H9 (cell line): ENCODE measurements at regions not wholly inside any gene's neighbourhood (a gene's known extent, or its start where the extent isn't known, plus 50 kb on each side); places are given as distances from the start of the nearest gene placed in this dataset.

ENCODE experiments used
- DNase-seq: peaks from one replicate; pipeline ENCODE4 v3.0.0-alpha.2; 2017
- H2AFZ ChIP-seq: one replicate; pipeline ENCODE4 v1.6.1; 2013; ENCODE audit warnings: mild to moderate bottlenecking, low read length, control low read depth, moderate library complexity
- H2AK5ac ChIP-seq: 2 replicates; pipeline ENCODE4 v1.6.1; 2013; ENCODE audit warnings: low read length, control low read depth, mixed read lengths; ENCODE audit not compliant: insufficient read length
- H2BK120ac ChIP-seq: one replicate; pipeline ENCODE4 v1.6.1; 2013; ENCODE audit warnings: low read depth, mild to moderate bottlenecking, low read length, control low read depth, inconsistent platforms; ENCODE audit not compliant: poor library complexity, severe bottlenecking
- H2BK12ac ChIP-seq: 2 replicates; pipeline ENCODE4 v1.6.1; 2013; ENCODE audit warnings: low read length, control low read depth, mixed read lengths, low read depth; ENCODE audit not compliant: insufficient read length
- H2BK15ac ChIP-seq: 2 replicates; pipeline ENCODE4 v1.6.1; 2013; ENCODE audit warnings: low read depth, low read length, control low read depth
- H2BK20ac ChIP-seq: one replicate; pipeline ENCODE4 v1.6.1; 2013; ENCODE audit warnings: low read depth, mild to moderate bottlenecking, low read length, control low read depth, inconsistent platforms; ENCODE audit not compliant: poor library complexity, severe bottlenecking
- H2BK5ac ChIP-seq: 2 replicates; pipeline ENCODE4 v1.6.1; 2013; ENCODE audit warnings: low read length, control low read depth, mixed read lengths; ENCODE audit not compliant: insufficient read length
- H3K14ac ChIP-seq: 2 replicates; pipeline ENCODE4 v1.6.1; 2013; ENCODE audit warnings: low read length, control low read depth; ENCODE audit not compliant: insufficient read depth
- H3K18ac ChIP-seq: 2 replicates; pipeline ENCODE4 v1.6.1; 2013; ENCODE audit warnings: low read depth, mild to moderate bottlenecking, mixed read lengths, low read length, control low read depth; ENCODE audit not compliant: insufficient read length
- H3K23ac ChIP-seq: 2 replicates; pipeline ENCODE4 v1.6.1; 2013; ENCODE audit warnings: low read length, control low read depth, mixed read lengths, low read depth; ENCODE audit not compliant: insufficient read length
- H3K23me2 ChIP-seq: 2 replicates; pipeline ENCODE4 v1.6.1; 2013; ENCODE audit warnings: low read depth, mild to moderate bottlenecking, mixed read lengths, low read length, control low read depth; ENCODE audit not compliant: insufficient read length, poor library complexity, severe bottlenecking
- H3K27ac ChIP-seq: 2 replicates; pipeline ENCODE4 v1.5.1; 2013; ENCODE audit warnings: low read length, control low read depth, mixed read lengths, low read depth; ENCODE audit not compliant: insufficient read length
- H3K27me3 ChIP-seq: 2 replicates; pipeline ENCODE4 v1.6.1; 2013; ENCODE audit warnings: low read length, control low read depth, inconsistent platforms; ENCODE audit not compliant: insufficient read depth
- H3K4ac ChIP-seq: 2 replicates; pipeline ENCODE4 v1.6.1; 2013; ENCODE audit warnings: low read depth, mild to moderate bottlenecking, control low read depth, inconsistent platforms, low read length, moderate library complexity
- H3K4me1 ChIP-seq: 2 replicates; pipeline ENCODE4 v1.6.1; 2013; ENCODE audit warnings: low read length, control low read depth, inconsistent platforms; ENCODE audit not compliant: insufficient read depth
- H3K4me2 ChIP-seq: 2 replicates; pipeline ENCODE4 v1.6.1; 2013; ENCODE audit warnings: low read length, control low read depth, mixed read lengths; ENCODE audit not compliant: insufficient read length, insufficient read depth
- H3K56ac ChIP-seq: 2 replicates; pipeline ENCODE4 v1.6.1; 2013; ENCODE audit warnings: low read depth, mild to moderate bottlenecking, mixed read lengths, low read length, control low read depth; ENCODE audit not compliant: insufficient read length
- H3K79me1 ChIP-seq: 2 replicates; pipeline ENCODE4 v1.6.1; 2013; ENCODE audit warnings: low read depth, mild to moderate bottlenecking, moderate library complexity, low read length, control low read depth, inconsistent platforms; ENCODE audit not compliant: insufficient read depth, poor library complexity, severe bottlenecking
- H3K79me2 ChIP-seq: 2 replicates; pipeline ENCODE4 v1.6.1; 2013; ENCODE audit warnings: low read length, control low read depth, inconsistent platforms; ENCODE audit not compliant: insufficient read depth
- H3K9ac ChIP-seq: 2 replicates; pipeline ENCODE4 v1.6.1; 2013; ENCODE audit warnings: low read length, control low read depth, mixed read lengths; ENCODE audit not compliant: insufficient read length; ENCODE audit errors: extremely low read depth
- H3K9me3 ChIP-seq: one replicate; pipeline ENCODE4 v1.6.1; 2013; ENCODE audit warnings: low read depth, low read length, inconsistent platforms; ENCODE audit not compliant: control insufficient read depth
- H3T11ph ChIP-seq: one replicate; pipeline ENCODE4 v1.6.1; 2013; ENCODE audit warnings: mild to moderate bottlenecking, low read length, control low read depth, inconsistent platforms
- H4K20me1 ChIP-seq: one replicate; pipeline ENCODE4 v1.6.1; 2013; ENCODE audit not compliant: control insufficient read depth, insufficient read length, insufficient read depth
- H4K5ac ChIP-seq: 2 replicates; pipeline ENCODE4 v1.6.1; 2013; ENCODE audit warnings: low read depth, mild to moderate bottlenecking, mixed read lengths, low read length, control low read depth; ENCODE audit not compliant: insufficient read length
- H4K8ac ChIP-seq: replicated peaks from 2 replicates; pipeline ENCODE4 v1.6.1; 2013; ENCODE audit warnings: low read length, control low read depth, mixed read lengths, low read depth; ENCODE audit not compliant: insufficient read length
- H4K91ac ChIP-seq: 2 replicates; pipeline ENCODE4 v1.6.1; 2013; ENCODE audit warnings: low read depth, mild to moderate bottlenecking, moderate library complexity, mixed read lengths, low read length, control low read depth; ENCODE audit not compliant: insufficient read length
- H3K27ac Mint-ChIP-seq, 3 experiments: 2 replicates in 2 of 3; 3 replicates in 1 of 3; pipeline ENCODE4 v1.8.0; 2020 to 2021; ENCODE audit warnings: mixed read lengths in 3 of 3, mild to moderate bottlenecking in 1 of 3, moderate library complexity in 1 of 3
- H3K27me3 Mint-ChIP-seq: 2 replicates; pipeline ENCODE4 v1.8.0; 2021; ENCODE audit warnings: low read depth, mild to moderate bottlenecking, moderate library complexity, mixed read lengths
- H3K36me3 Mint-ChIP-seq, 3 experiments: 2 replicates in 2 of 3; 3 replicates in 1 of 3; pipeline ENCODE4 v1.8.0; 2020 to 2021; ENCODE audit warnings: low read depth in 3 of 3, mixed read lengths in 3 of 3; ENCODE audit not compliant: insufficient read depth in 1 of 3
- H3K4me1 Mint-ChIP-seq, 2 experiments: 2 replicates each; pipeline ENCODE4 v1.8.0; 2020; ENCODE audit warnings: mixed read lengths in 2 of 2
- H3K4me3 Mint-ChIP-seq, 2 experiments: 2 replicates in 1 of 2; 3 replicates in 1 of 2; pipeline ENCODE4 v1.8.0; 2020 to 2021; ENCODE audit warnings: mild to moderate bottlenecking in 2 of 2, mixed read lengths in 2 of 2, moderate library complexity in 1 of 2
- H3K9me3 Mint-ChIP-seq, 2 experiments: 2 replicates in 1 of 2; 3 replicates in 1 of 2; pipeline ENCODE4 v1.8.0; 2020; ENCODE audit warnings: mild to moderate bottlenecking in 2 of 2, mixed read lengths in 2 of 2, moderate library complexity in 1 of 2
- WGBS: extraction: QIAGEN DNeasy Blood & Tissue Kit; methylation state at CpG from one replicate; pipeline ENCODE4 v1.1.7; 2013; ENCODE audit warnings: missing lambda C conversion rate, low lambda C conversion rate, mixed read lengths; ENCODE audit not compliant: insufficient read length; ENCODE audit errors: extremely low coverage; 5-methylcytosine and 5-hydroxymethylcytosine counted together
- TF ChIP-seq, protein P1 (sequence below): fragments of 200-600 bp; sonication (generic); conservative IDR thresholded peaks from 3 replicates; pipeline ENCODE4 v1.8.0; 2021; ENCODE audit warnings: antibody characterized with exemption, mild to moderate bottlenecking

DNA sequence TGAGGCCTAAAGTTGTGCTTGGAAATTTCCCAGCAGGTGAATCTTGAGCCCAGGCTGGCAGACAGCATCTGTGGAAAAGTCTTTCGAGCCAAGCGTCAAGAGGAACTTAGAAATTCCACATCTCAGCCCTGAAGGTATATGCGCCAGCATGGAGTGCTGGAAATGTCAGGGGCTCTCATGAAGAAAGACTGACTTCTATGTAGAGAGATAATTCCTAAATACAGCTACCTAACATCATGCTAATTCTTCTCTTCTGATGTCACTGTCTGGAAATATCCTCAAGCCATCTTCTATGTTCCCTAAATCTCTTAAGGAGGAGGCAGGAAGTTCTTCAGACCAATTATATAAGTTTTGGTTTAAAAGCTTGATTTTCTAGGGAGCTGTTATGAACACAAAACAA lies 492.4 kb upstream of the MARCKS start:
- Histone ChIP-seq H2BK20ac (no peak overlapping the region), H3K56ac (no peak overlapping the region), H2AFZ (no peak overlapping the region), H3T11ph (no peak overlapping the region), H4K5ac (no peak overlapping the region), H3K23me2 (no peaks in the 10 kb centered on the region), H2BK12ac (no peak overlapping the region), H4K20me1 (no peaks in the 10 kb centered on the region), H2BK5ac (no peak overlapping the region), H3K4ac (no peak overlapping the region), H3K27ac (no peak overlapping the region), H3K79me2 (no peaks in the 10 kb centered on the region), H3K18ac (no peak overlapping the region), H3K9ac (no peak overlapping the region), H3K4me1 (peaks cover 5% of the 10 kb centered on the region; the same call in 1 of the 2 replicates), H3K23ac (no peak overlapping the region), H4K8ac (no peak overlapping the region), H2BK120ac (no peak overlapping the region), H3K14ac (no peak overlapping the region), H2BK15ac (no peak overlapping the region), H3K9me3 (no peaks in the 10 kb centered on the region), H3K79me1 (no peaks in the 10 kb centered on the region), H3K27me3 (no peaks in the 10 kb centered on the region), H2AK5ac (no peak overlapping the region), H4K91ac (no peak overlapping the region), H3K4me2 (no peak overlapping the region)
- no peaks in the 10 kb centered on the region for H3K27me3 Mint-ChIP-seq
- H3K27ac Mint-ChIP-seq = no peak overlapping the region
- no peaks in the 10 kb centered on the region for H3K36me3 Mint-ChIP-seq
- TF ChIP-seq, protein P1, sequence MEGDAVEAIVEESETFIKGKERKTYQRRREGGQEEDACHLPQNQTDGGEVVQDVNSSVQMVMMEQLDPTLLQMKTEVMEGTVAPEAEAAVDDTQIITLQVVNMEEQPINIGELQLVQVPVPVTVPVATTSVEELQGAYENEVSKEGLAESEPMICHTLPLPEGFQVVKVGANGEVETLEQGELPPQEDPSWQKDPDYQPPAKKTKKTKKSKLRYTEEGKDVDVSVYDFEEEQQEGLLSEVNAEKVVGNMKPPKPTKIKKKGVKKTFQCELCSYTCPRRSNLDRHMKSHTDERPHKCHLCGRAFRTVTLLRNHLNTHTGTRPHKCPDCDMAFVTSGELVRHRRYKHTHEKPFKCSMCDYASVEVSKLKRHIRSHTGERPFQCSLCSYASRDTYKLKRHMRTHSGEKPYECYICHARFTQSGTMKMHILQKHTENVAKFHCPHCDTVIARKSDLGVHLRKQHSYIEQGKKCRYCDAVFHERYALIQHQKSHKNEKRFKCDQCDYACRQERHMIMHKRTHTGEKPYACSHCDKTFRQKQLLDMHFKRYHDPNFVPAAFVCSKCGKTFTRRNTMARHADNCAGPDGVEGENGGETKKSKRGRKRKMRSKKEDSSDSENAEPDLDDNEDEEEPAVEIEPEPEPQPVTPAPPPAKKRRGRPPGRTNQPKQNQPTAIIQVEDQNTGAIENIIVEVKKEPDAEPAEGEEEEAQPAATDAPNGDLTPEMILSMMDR = no peak
- no peaks in the 10 kb centered on the region for H3K9me3 Mint-ChIP-seq
- H3K4me3 Mint-ChIP-seq = no peak overlapping the region
- H3K4me1 Mint-ChIP-seq = peaks cover 18 to 34% of the 10 kb centered on the region in 2 experiments
- no CpG with 5 or more reads among the region's 3 CpGs for WGBS
- no peak for DNase-seq
